Endothelial cell of umbilical vein (primary cell): ENCODE measurements at regions not wholly inside any gene's neighbourhood (a gene's known extent, or its start where the extent isn't known, plus 50 kb on each side); places are given as distances from the start of the nearest gene placed in this dataset.

Source experiments
- CTCF ChIP-seq, 2 donors: IDR thresholded peaks; 1 replicate in 1 of 2; 2 replicates in 1 of 2; pipeline ENCODE4 v1.5.1; 2011; ENCODE audit warnings: low read length in 2 of 2, mild to moderate bottlenecking in 2 of 2, moderate library complexity in 2 of 2, control low read depth in 1 of 2, inconsistent platforms in 1 of 2, low read depth in 1 of 2; ENCODE audit not compliant: insufficient read depth in 1 of 2; ENCODE audit errors: extremely low read depth in 1 of 2
- JUN ChIP-seq: IDR thresholded peaks from 2 replicates; pipeline ENCODE4 v1.6.1; 2011; ENCODE audit warnings: borderline replicate concordance, low read depth; ENCODE audit not compliant: insufficient read length, insufficient read depth
- MAX ChIP-seq: IDR thresholded peaks from 2 replicates; pipeline ENCODE4 v1.6.1; 2011; ENCODE audit not compliant: insufficient read depth, insufficient read length
- POLR2A ChIP-seq: IDR thresholded peaks from 2 replicates; pipeline ENCODE4 v1.6.1; 2012; ENCODE audit warnings: low read depth, mild to moderate bottlenecking, control low read depth, low read length

GRCh38 chr2:221943076-221943810 is 355.6 kb downstream of the PAX3 start:
- TF ChIP-seq CTCF (IDR thresholded peaks at IDR 0.05; ENCODE audit: extremely low read depth in 1 of 2, insufficient read depth in 1 of 2, low read depth in 1 of 2, low read length in 2 of 2): no peak
- peak; percentile 53 for TF ChIP-seq JUN
- TF ChIP-seq MAX: no peak
- no peak for TF ChIP-seq POLR2A
